Ectodermal cell (in vitro differentiated cells): ENCODE measurements at regions not wholly inside any gene's neighbourhood (a gene's known extent, or its start where the extent isn't known, plus 50 kb on each side); places are given as distances from the start of the nearest gene placed in this dataset.

Experiments
- H3K27ac ChIP-seq: 2 replicates; pipeline ENCODE4 v1.7.0; 2013; ENCODE audit warnings: mild to moderate bottlenecking, low read depth, low read length; ENCODE audit not compliant: insufficient read depth, poor library complexity, severe bottlenecking
- H3K27me3 ChIP-seq: 2 replicates; pipeline ENCODE4 v1.7.0; 2013; ENCODE audit warnings: mild to moderate bottlenecking, low read length; ENCODE audit not compliant: insufficient read depth, control insufficient read depth, poor library complexity, severe bottlenecking
- H3K36me3 ChIP-seq: one replicate; pipeline ENCODE4 v1.7.0; 2013; ENCODE audit warnings: low read length; ENCODE audit not compliant: control insufficient read depth, insufficient read depth
- H3K4me1 ChIP-seq: one replicate; pipeline ENCODE4 v1.7.0; 2013; ENCODE audit warnings: low read length; ENCODE audit not compliant: control insufficient read depth, insufficient read depth
- H3K4me3 ChIP-seq: 2 replicates; pipeline ENCODE4 v1.7.0; 2013; ENCODE audit warnings: low read depth, low read length, control low read depth; ENCODE audit not compliant: insufficient read depth
- H3K9me3 ChIP-seq: 2 replicates; pipeline ENCODE4 v1.7.0; 2013; ENCODE audit warnings: mild to moderate bottlenecking, low read length, moderate library complexity; ENCODE audit not compliant: control insufficient read depth
- WGBS, 2 experiments: methylation state at CpG; one replicate each; pipeline ENCODE4 v1.1.7; 2013; ENCODE audit warnings: missing lambda C conversion rate in 2 of 2; 5-methylcytosine and 5-hydroxymethylcytosine counted together

- no peak overlapping the region for H3K4me3 ChIP-seq
- 80 to 85% methylated on average over 7 of the region's 7 CpGs for WGBS, 2 experiments
- H3K4me1 ChIP-seq: no peaks in the 10 kb centered on the region
- H3K9me3 ChIP-seq: no peaks in the 10 kb centered on the region
- H3K36me3 ChIP-seq: no peaks in the 10 kb centered on the region
- no peaks in the 10 kb centered on the region for H3K27me3 ChIP-seq
- no peak overlapping the region for H3K27ac ChIP-seq
Observed at GRCh38 chr6:113120582-113121285, 736.4 kb upstream of the MARCKS start.

DNA sequence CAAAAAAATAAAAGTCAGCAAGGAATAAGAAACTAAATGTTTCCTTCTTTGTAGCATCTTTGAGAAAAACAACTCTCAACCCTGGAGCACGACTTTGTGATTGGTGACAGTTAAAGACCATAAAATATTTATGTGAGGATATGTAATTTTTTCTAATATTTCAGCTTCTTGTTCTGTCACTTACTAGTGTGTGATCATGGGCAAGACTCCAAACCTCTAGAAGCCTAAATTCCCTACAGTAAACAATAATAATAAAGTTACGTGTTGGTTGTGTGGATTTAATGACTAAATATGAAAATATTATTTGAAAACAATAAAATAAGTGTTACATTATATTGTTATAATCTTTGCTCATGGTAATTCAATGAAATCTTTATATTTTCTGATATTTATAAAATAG, 735.6 kb upstream of the MARCKS start:
- Histone ChIP-seq H3K4me3 (no peak overlapping the region), H3K36me3 (no peaks in the 10 kb centered on the region), H3K27me3 (no peaks in the 10 kb centered on the region), H3K9me3 (no peaks in the 10 kb centered on the region), H3K27ac (no peak overlapping the region), H3K4me1 (no peaks in the 10 kb centered on the region)
- WGBS, 2 experiments: no CpG with 5 or more reads among the region's 2 CpGs

- Histone ChIP-seq H3K9me3 (no peaks in the 10 kb centered on the region), H3K36me3 (no peaks in the 10 kb centered on the region), H3K4me1 (no peaks in the 10 kb centered on the region), H3K4me3 (no peak overlapping the region), H3K27ac (peak overlapping the region; percentile 51), H3K27me3 (no peaks in the 10 kb centered on the region)
- WGBS, 2 experiments: 57 to 96% methylated on average over 1 of the region's 1 CpG
Observed at GRCh38 chr6:113122060-113122459, 735.1 kb upstream of the MARCKS start.

DNA sequence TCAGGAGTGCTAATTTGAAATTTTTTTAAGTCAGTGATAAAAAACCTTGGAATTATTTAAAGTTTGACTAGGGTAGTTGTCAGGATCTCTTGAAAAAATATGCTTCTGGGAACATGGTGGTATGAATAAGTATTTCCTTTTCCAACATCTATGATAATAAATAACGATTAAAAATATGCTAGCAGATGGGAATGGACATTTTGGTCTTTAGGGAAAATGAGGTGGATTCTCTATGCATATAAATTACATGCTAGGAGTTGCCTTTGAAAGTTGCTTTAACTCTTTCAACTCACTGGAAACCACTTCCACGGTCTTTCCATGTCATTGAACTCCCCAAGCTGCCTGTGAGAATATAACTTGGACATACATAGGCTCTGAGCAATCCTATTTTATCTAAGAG, 731.5 kb upstream of the MARCKS start:
- no peaks in the 10 kb centered on the region for H3K9me3 ChIP-seq
- WGBS, 2 experiments: 93% methylated on average over 2 of the region's 2 CpGs; no CpG with 5 or more reads in 1 of the 2 experiments
- H3K4me3 ChIP-seq: no peak overlapping the region
- no peaks in the 10 kb centered on the region for H3K27me3 ChIP-seq
- no peaks in the 10 kb centered on the region for H3K4me1 ChIP-seq
- H3K36me3 ChIP-seq: no peaks in the 10 kb centered on the region
- H3K27ac ChIP-seq: no peak overlapping the region

DNA sequence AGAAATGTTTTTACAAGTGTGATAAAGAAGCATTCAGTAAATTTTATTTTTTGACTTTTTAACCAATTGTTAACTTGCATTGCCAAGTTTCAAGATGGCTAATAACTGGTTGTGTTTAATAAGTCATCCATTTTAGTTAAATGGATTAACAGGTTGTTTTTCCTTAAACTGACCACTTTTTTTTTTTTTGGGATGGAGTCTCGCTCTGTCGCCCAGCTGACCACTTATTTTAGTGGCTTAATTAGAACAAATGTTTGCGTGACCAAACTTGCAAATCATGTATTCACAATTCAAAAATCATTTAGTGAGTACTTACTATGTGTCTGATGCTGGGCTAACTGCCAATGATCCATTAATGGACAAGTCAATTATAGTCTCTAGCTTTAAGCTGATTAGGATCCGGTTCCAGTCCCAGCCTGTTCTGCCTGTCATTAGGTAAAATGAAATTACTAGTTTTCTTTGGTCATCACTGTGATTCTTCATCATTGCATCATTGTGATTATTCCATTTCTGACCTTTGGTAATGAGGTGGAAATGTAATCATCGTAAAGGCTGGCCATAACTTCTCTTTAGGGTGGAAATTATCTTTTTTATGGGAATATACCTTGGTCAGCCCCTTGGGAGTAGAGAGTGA, 729.2 kb upstream of the MARCKS start:
- WGBS, 2 experiments: 97 to 98% methylated on average over 3 to 5 of the region's 5 CpGs
- Histone ChIP-seq H3K27me3 (no peaks in the 10 kb centered on the region), H3K4me1 (no peaks in the 10 kb centered on the region), H3K27ac (no peak overlapping the region), H3K36me3 (no peaks in the 10 kb centered on the region), H3K4me3 (no peak overlapping the region), H3K9me3 (no peaks in the 10 kb centered on the region)

GRCh38 chr6:113128661-113129060, 728.5 kb upstream of the MARCKS start:
- 89 to 90% methylated on average over 1 to 3 of the region's 3 CpGs for WGBS, 2 experiments
- H3K4me3 ChIP-seq: no peak overlapping the region
- no peaks in the 10 kb centered on the region for H3K36me3 ChIP-seq

GRCh38 chr6:113129991-113130390, 727.2 kb upstream of the MARCKS start:
- no peak overlapping the region for H3K27ac ChIP-seq
- H3K36me3 ChIP-seq: no peaks in the 10 kb centered on the region
- H3K9me3 ChIP-seq: no peaks in the 10 kb centered on the region
- no peaks in the 10 kb centered on the region for H3K4me1 ChIP-seq
- WGBS, 2 experiments: 97% methylated on average over 2 of the region's 2 CpGs
- H3K27me3 ChIP-seq: no peaks in the 10 kb centered on the region
- no peak overlapping the region for H3K4me3 ChIP-seq

More at GRCh38 chr6:113128661-113129060, 728.5 kb upstream of the MARCKS start:
- Histone ChIP-seq H3K27me3 (no peaks in the 10 kb centered on the region), H3K27ac (no peak overlapping the region), H3K4me1 (no peaks in the 10 kb centered on the region), H3K9me3 (no peaks in the 10 kb centered on the region)

DNA sequence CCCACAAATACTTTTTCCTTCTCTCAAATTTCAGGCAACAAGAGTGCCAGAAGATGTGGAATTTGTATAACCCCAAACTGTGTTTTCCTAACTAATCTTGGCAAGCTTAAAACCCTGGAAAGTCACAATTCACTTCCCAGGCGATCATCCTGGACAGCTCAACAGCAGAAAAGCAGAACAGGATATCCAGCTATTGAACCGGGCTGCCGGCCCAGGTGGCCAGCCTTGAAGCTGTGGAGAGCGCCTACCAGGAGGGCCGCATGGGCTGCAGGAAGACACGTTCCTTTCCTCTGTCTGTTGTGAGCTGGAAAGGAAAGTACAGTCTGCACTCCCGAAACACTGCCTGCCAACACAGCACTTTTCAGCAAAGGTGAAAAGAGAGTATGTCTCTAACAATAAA, 719.7 kb upstream of the MARCKS start:
- Histone ChIP-seq H3K27ac (no peak overlapping the region), H3K4me1 (no peaks in the 10 kb centered on the region), H3K4me3 (no peak overlapping the region), H3K36me3 (no peaks in the 10 kb centered on the region), H3K9me3 (no peaks in the 10 kb centered on the region), H3K27me3 (no peaks in the 10 kb centered on the region)
- WGBS, 2 experiments: 83 to 85% methylated on average over 6 to 7 of the region's 7 CpGs

GRCh38 chr6:113140721-113141120, 716.4 kb upstream of the MARCKS start:
- no peaks in the 10 kb centered on the region for H3K9me3 ChIP-seq
- no peak overlapping the region for H3K27ac ChIP-seq
- H3K36me3 ChIP-seq: no peaks in the 10 kb centered on the region
- H3K4me1 ChIP-seq: no peaks in the 10 kb centered on the region
- H3K27me3 ChIP-seq: no peaks in the 10 kb centered on the region
- H3K4me3 ChIP-seq: no peak overlapping the region
- 98 to 100% methylated on average over 2 of the region's 2 CpGs for WGBS, 2 experiments

- Histone ChIP-seq H3K4me1 (no peaks in the 10 kb centered on the region), H3K9me3 (no peaks in the 10 kb centered on the region), H3K4me3 (no peak overlapping the region), H3K27me3 (no peaks in the 10 kb centered on the region), H3K36me3 (no peaks in the 10 kb centered on the region), H3K27ac (no peak overlapping the region)
- WGBS, 2 experiments: 92 to 95% methylated on average over 2 of the region's 2 CpGs
Observed at GRCh38 chr6:113141901-113142300, 715.2 kb upstream of the MARCKS start.
